GM19455 (cell line): ENCODE measurements at regions not wholly inside any gene's neighbourhood (a gene's known extent, or its start where the extent isn't known, plus 50 kb on each side); places are given as distances from the start of the nearest gene placed in this dataset.

Source experiments
- ATAC-seq: cut with Tn5 transposase; IDR thresholded peaks from one replicate; pipeline ENCODE4 v1.9.1; 2021; ENCODE audit not compliant: unreplicated experiment

GRCh38 chr2:16080516-16080915, 140.2 kb downstream of the MYCN start:
- ATAC-seq: no peak

GRCh38 chr2:16080071-16080470, 139.7 kb downstream of the MYCN start:
- ATAC-seq: no peak

- no peak for ATAC-seq
Observed at GRCh38 chr2:16079637-16080036, 139.3 kb downstream of the MYCN start.

GRCh38 chr2:16077601-16078000, 137.3 kb downstream of the MYCN start:
- ATAC-seq: no peak

GRCh38 chr2:16076911-16077310, 136.6 kb downstream of the MYCN start:
- no peak for ATAC-seq

GRCh38 chr2:16075045-16076012, 135.0 kb downstream of the MYCN start:
- no peak for ATAC-seq

- no peak for ATAC-seq
Observed at GRCh38 chr2:16073921-16074425, 133.6 kb downstream of the MYCN start.

GRCh38 chr2:16073471-16073870, 133.1 kb downstream of the MYCN start:
- ATAC-seq: no peak

GRCh38 chr2:16072638-16073290, 132.4 kb downstream of the MYCN start:
- no peak for ATAC-seq

GRCh38 chr2:16071865-16072637, 131.7 kb downstream of the MYCN start:
- no peak for ATAC-seq

GRCh38 chr2:16071039-16071864, 130.9 kb downstream of the MYCN start:
- no peak for ATAC-seq

- no peak for ATAC-seq
Observed at GRCh38 chr2:16070648-16070971, 130.3 kb downstream of the MYCN start.

GRCh38 chr2:16069933-16070647, 129.7 kb downstream of the MYCN start:
- no peak for ATAC-seq

- ATAC-seq: no peak
Observed at GRCh38 chr2:16069663-16069932, 129.2 kb downstream of the MYCN start.

GRCh38 chr2:16068552-16068940, 128.2 kb downstream of the MYCN start:
- ATAC-seq: no peak

GRCh38 chr2:16067866-16068551, 127.7 kb downstream of the MYCN start:
- no peak for ATAC-seq

GRCh38 chr2:16067444-16067843, 127.1 kb downstream of the MYCN start:
- no peak for ATAC-seq

GRCh38 chr2:16067037-16067406, 126.7 kb downstream of the MYCN start:
- ATAC-seq: no peak

GRCh38 chr2:16066261-16067036, 126.1 kb downstream of the MYCN start:
- no peak for ATAC-seq
